ENCODE measurements at regions not wholly inside any gene's neighbourhood (a gene's known extent, or its start where the extent isn't known, plus 50 kb on each side); places are given as distances from the start of the nearest gene placed in this dataset.

DNA sequence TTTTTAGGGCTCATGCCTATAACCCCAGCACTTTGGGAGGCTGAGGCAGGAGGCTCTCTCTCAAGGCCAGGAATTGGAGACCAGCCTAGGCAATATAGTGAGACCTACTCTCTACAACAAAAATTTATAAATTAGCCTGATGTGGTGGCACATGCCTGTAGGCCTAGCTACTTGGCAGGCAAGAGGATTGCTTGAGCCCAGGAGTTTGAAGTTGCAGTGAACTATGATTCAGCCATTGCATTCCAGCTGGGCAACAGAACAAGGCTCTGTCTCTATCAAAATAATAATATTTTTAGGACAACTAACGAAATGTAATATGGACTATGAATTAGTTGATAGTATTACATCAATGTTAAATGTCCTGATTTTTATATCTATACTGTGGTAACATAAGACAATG lies 68.8 kb upstream of the ARID1A start:
- TF ChIP-seq EZH2phosphoT487 (IDR thresholded peaks at IDR 0.05; ENCODE audit: borderline replicate concordance, low read length) (no peak), EZH2 (IDR thresholded peaks at IDR 0.05; ENCODE audit: low read length, unreplicated experiment) (no peak)
- TF ChIP-seq, protein P1, sequence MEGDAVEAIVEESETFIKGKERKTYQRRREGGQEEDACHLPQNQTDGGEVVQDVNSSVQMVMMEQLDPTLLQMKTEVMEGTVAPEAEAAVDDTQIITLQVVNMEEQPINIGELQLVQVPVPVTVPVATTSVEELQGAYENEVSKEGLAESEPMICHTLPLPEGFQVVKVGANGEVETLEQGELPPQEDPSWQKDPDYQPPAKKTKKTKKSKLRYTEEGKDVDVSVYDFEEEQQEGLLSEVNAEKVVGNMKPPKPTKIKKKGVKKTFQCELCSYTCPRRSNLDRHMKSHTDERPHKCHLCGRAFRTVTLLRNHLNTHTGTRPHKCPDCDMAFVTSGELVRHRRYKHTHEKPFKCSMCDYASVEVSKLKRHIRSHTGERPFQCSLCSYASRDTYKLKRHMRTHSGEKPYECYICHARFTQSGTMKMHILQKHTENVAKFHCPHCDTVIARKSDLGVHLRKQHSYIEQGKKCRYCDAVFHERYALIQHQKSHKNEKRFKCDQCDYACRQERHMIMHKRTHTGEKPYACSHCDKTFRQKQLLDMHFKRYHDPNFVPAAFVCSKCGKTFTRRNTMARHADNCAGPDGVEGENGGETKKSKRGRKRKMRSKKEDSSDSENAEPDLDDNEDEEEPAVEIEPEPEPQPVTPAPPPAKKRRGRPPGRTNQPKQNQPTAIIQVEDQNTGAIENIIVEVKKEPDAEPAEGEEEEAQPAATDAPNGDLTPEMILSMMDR (conservative IDR thresholded peaks at IDR 0.05; ENCODE audit: low read depth, low read length), result no peak

Data from PC-3 (cell line).